Neural progenitor cell (in vitro differentiated cells): ENCODE measurements at regions not wholly inside any gene's neighbourhood (a gene's known extent, or its start where the extent isn't known, plus 50 kb on each side); places are given as distances from the start of the nearest gene placed in this dataset.
"Not testable (repeated sequence)": the region's sequence is repeated elsewhere in the genome, so short reads cannot be mapped to it uniquely, and the experiment has no call there.

Experiments
- DNase-seq: peaks from one replicate; pipeline ENCODE4 v3.0.0-alpha.2; 2016; ENCODE audit warnings: low spot score
- H2AFZ ChIP-seq: fragments of 200-600 bp; sonication (generic); replicated peaks from 2 replicates; pipeline ENCODE4 v1.6.1; 2016; ENCODE audit warnings: antibody characterized with exemption
- H3F3A ChIP-seq: fragments of 200-600 bp; sonication (generic); 2 replicates; pipeline ENCODE4 v1.6.1; 2016; ENCODE audit warnings: antibody characterized with exemption, low read depth
- H3K27ac ChIP-seq: fragments of 200-600 bp; sonication (generic); 2 replicates; pipeline ENCODE4 v1.5.1; 2016; ENCODE audit warnings: mild to moderate bottlenecking
- H3K27me3 ChIP-seq: fragments of 200-600 bp; sonication (generic); 2 replicates; pipeline ENCODE4 v1.6.1; 2016; ENCODE audit warnings: mild to moderate bottlenecking, moderate library complexity
- H3K36me3 ChIP-seq: fragments of 200-600 bp; sonication (generic); 2 replicates; pipeline ENCODE4 v1.5.1; 2016
- H3K4me1 ChIP-seq: fragments of 200-600 bp; sonication (generic); 2 replicates; pipeline ENCODE4 v1.6.1; 2016; ENCODE audit warnings: mixed run types
- H3K4me2 ChIP-seq: fragments of 200-600 bp; sonication (generic); 2 replicates; pipeline ENCODE4 v1.6.1; 2016
- H3K4me3 ChIP-seq: fragments of 200-600 bp; sonication (generic); 2 replicates; pipeline ENCODE4 v1.5.1; 2016
- H3K79me2 ChIP-seq: fragments of 200-600 bp; sonication (generic); 2 replicates; pipeline ENCODE4 v1.6.1; 2016; ENCODE audit warnings: low read depth
- H3K9ac ChIP-seq: fragments of 200-600 bp; sonication (generic); 2 replicates; pipeline ENCODE4 v1.6.1; 2016
- H3K9me3 ChIP-seq: fragments of 200-600 bp; sonication (generic); 2 replicates; pipeline ENCODE4 v1.5.1; 2016; ENCODE audit warnings: low read depth
- H4K20me1 ChIP-seq: fragments of 200-600 bp; sonication (generic); 2 replicates; pipeline ENCODE4 v1.6.1; 2016; ENCODE audit warnings: low read depth
- H3K27ac Mint-ChIP-seq: 3 replicates; pipeline ENCODE4 v1.8.0; 2021; ENCODE audit warnings: mixed read lengths
- H3K27me3 Mint-ChIP-seq: 2 replicates; pipeline ENCODE4 v1.8.0; 2022; ENCODE audit warnings: low read depth, mild to moderate bottlenecking, inconsistent platforms, moderate library complexity, mixed read lengths; ENCODE audit not compliant: insufficient read depth
- H3K36me3 Mint-ChIP-seq: 3 replicates; pipeline ENCODE4 v1.8.0; 2021; ENCODE audit warnings: mixed read lengths
- H3K4me1 Mint-ChIP-seq: 3 replicates; pipeline ENCODE4 v1.8.0; 2021; ENCODE audit warnings: mixed read lengths
- H3K4me3 Mint-ChIP-seq: 3 replicates; pipeline ENCODE4 v1.8.0; 2021; ENCODE audit warnings: mild to moderate bottlenecking, moderate library complexity, mixed read lengths
- H3K9me3 Mint-ChIP-seq: 3 replicates; pipeline ENCODE4 v1.8.0; 2020; ENCODE audit warnings: mixed read lengths
- CTCF ChIP-seq: fragments of 200-600 bp; sonication (generic); IDR thresholded peaks from 2 replicates; pipeline ENCODE4 v1.5.1; 2017; ENCODE audit warnings: antibody characterized with exemption, mild to moderate bottlenecking
- EZH2 ChIP-seq: fragments of 200-600 bp; sonication (generic); IDR thresholded peaks from 2 replicates; pipeline ENCODE4 v1.6.1; 2017; ENCODE audit warnings: antibody characterized with exemption, mild to moderate bottlenecking, moderate library complexity
- EZH2phosphoT487 ChIP-seq: fragments of 200-600 bp; sonication (generic); IDR thresholded peaks from 2 replicates; pipeline ENCODE4 v1.6.1; 2017; ENCODE audit warnings: antibody characterized with exemption

GRCh38 chr6:169858293-169858934 is 107.0 kb downstream of the ERMARD start:
- DNase-seq = no peak
- no peaks in the 10 kb centered on the region for H4K20me1 ChIP-seq
- no peaks in the 10 kb centered on the region for H3K79me2 ChIP-seq
- H3K27me3 ChIP-seq = no peaks in the 10 kb centered on the region
- no peak overlapping the region for H3K27ac ChIP-seq
- H3K9ac ChIP-seq = no peak overlapping the region
- peaks cover 2% of the 10 kb centered on the region for H3K27me3 Mint-ChIP-seq
- no peak overlapping the region for H3K4me3 Mint-ChIP-seq
- no peak overlapping the region for H3K4me2 ChIP-seq
- H3K36me3 Mint-ChIP-seq = no peaks in the 10 kb centered on the region
- no peaks in the 10 kb centered on the region for H3K4me1 ChIP-seq
- H3K36me3 ChIP-seq = no peaks in the 10 kb centered on the region
- H3F3A ChIP-seq = peaks cover under 1% of the 10 kb centered on the region
- peaks cover 20% of the 10 kb centered on the region for H3K9me3 Mint-ChIP-seq
- H3K4me3 ChIP-seq = no peak overlapping the region
- no peak overlapping the region for H3K27ac Mint-ChIP-seq
- no peaks in the 10 kb centered on the region for H3K9me3 ChIP-seq
- no peak overlapping the region for H2AFZ ChIP-seq
- peaks cover 3% of the 10 kb centered on the region for H3K4me1 Mint-ChIP-seq
- TF ChIP-seq EZH2phosphoT487 = no peak

- Histone ChIP-seq H3K27ac (no peak overlapping the region), H3K79me2 (no peaks in the 10 kb centered on the region), H3F3A (peaks cover 8% of the 10 kb centered on the region), H4K20me1 (no peaks in the 10 kb centered on the region), H3K9me3 (no peaks in the 10 kb centered on the region), H3K4me2 (no peak overlapping the region), H3K4me3 (no peak overlapping the region), H3K4me1 (no peaks in the 10 kb centered on the region), H3K36me3 (no peaks in the 10 kb centered on the region), H2AFZ (no peak overlapping the region), H3K27me3 (no peaks in the 10 kb centered on the region), H3K9ac (no peak overlapping the region)
- Mint-ChIP-seq H3K4me1 (peaks cover 8% of the 10 kb centered on the region), H3K9me3 (peaks cover 23% of the 10 kb centered on the region), H3K4me3 (no peak overlapping the region), H3K27ac (no peak overlapping the region), H3K36me3 (no peaks in the 10 kb centered on the region), H3K27me3 (peaks cover 6% of the 10 kb centered on the region)
- no peak for DNase-seq
- TF ChIP-seq EZH2phosphoT487 (no peak), EZH2 (no peak), CTCF (no peak)
Measured at GRCh38 chr6:169857343-169858292, 106.2 kb downstream of the ERMARD start.

- H2AFZ ChIP-seq, H3K36me3 Mint-ChIP-seq, H4K20me1 ChIP-seq, H3K27me3 ChIP-seq, H3K36me3 ChIP-seq, H3K79me2 ChIP-seq, H3K27ac ChIP-seq, H3K9ac ChIP-seq, DNase-seq, H3K4me3 ChIP-seq, H3K9me3 ChIP-seq, H3K4me3 Mint-ChIP-seq, H3K27me3 Mint-ChIP-seq, H3K27ac Mint-ChIP-seq, H3K4me2 ChIP-seq, H3K4me1 ChIP-seq: not testable (repeated sequence)
- Mint-ChIP-seq H3K4me1 (peaks cover 13% of the 10 kb centered on the region), H3K9me3 (peaks cover 23% of the 10 kb centered on the region)
- peaks cover 18% of the 10 kb centered on the region for H3F3A ChIP-seq
Measured at GRCh38 chr6:169856442-169857342, 105.3 kb downstream of the ERMARD start.

- peaks cover 24% of the 10 kb centered on the region for H3F3A ChIP-seq
- Mint-ChIP-seq H3K27ac (no peak overlapping the region), H3K4me1 (peaks cover 24% of the 10 kb centered on the region), H3K4me3 (no peak overlapping the region), H3K27me3 (peaks cover 12% of the 10 kb centered on the region), H3K36me3 (no peaks in the 10 kb centered on the region), H3K9me3 (peaks cover 23% of the 10 kb centered on the region)
- H3K27ac ChIP-seq = no peak overlapping the region
- no peaks in the 10 kb centered on the region for H3K9me3 ChIP-seq
- H3K27me3 ChIP-seq = no peaks in the 10 kb centered on the region
- H3K4me3 ChIP-seq = no peak overlapping the region
- H3K4me2 ChIP-seq = no peak overlapping the region
- H3K79me2 ChIP-seq = no peaks in the 10 kb centered on the region
- no peak overlapping the region for H2AFZ ChIP-seq
- no peaks in the 10 kb centered on the region for H3K36me3 ChIP-seq
- TF ChIP-seq EZH2phosphoT487 = no peak
- no peak for TF ChIP-seq EZH2
- no peak for TF ChIP-seq CTCF
- no peaks in the 10 kb centered on the region for H4K20me1 ChIP-seq
- H3K4me1 ChIP-seq = peaks cover 7% of the 10 kb centered on the region
- no peak for DNase-seq
- H3K9ac ChIP-seq = no peak overlapping the region
Measured at GRCh38 chr6:169854813-169855212, 103.4 kb downstream of the ERMARD start.
